ENCODE measurements at regions not wholly inside any gene's neighbourhood (a gene's known extent, or its start where the extent isn't known, plus 50 kb on each side); places are given as distances from the start of the nearest gene placed in this dataset.

GRCh38 chr11:95485115-95485900, 254.3 kb upstream of the SESN3 start:
- no peak for TF ChIP-seq CTCF (IDR thresholded peaks at IDR 0.05; ENCODE audit: borderline replicate concordance, extremely low read depth, insufficient read depth)
- Histone ChIP-seq H3K27me3 (ENCODE audit: control insufficient read depth, insufficient read depth, low read length) (no peaks in the 10 kb centered on the region), H3K4me1 (ENCODE audit: control insufficient read depth in 2 of 3, insufficient read depth in 2 of 3, low read depth in 1 of 3, low read length in 3 of 3) (no peaks in the 10 kb centered on the region), H3K36me3 (ENCODE audit: control insufficient read depth in 2 of 3, insufficient read depth in 3 of 3, low read length in 3 of 3) (no peaks in the 10 kb centered on the region), H3K9ac (ENCODE audit: low read length in 3 of 3) (no peak overlapping the region), H3K27ac (ENCODE audit: low read depth in 2 of 2, low read length in 2 of 2) (no peak overlapping the region), H3K4me3 (ENCODE audit: low read length in 3 of 3) (no peak overlapping the region), H3K9me3 (ENCODE audit: control insufficient read depth in 2 of 3, insufficient read depth in 1 of 3, low read length in 3 of 3) (peaks cover 0 to 2% (median 0%) of the 10 kb centered on the region in 3 donors)
- no peak for FAIRE-seq
- intact Hi-C loops (cut with DNase I), result no loop called here
- DNase-seq, result peak in 1 of 5 donors; percentile 19

DNA sequence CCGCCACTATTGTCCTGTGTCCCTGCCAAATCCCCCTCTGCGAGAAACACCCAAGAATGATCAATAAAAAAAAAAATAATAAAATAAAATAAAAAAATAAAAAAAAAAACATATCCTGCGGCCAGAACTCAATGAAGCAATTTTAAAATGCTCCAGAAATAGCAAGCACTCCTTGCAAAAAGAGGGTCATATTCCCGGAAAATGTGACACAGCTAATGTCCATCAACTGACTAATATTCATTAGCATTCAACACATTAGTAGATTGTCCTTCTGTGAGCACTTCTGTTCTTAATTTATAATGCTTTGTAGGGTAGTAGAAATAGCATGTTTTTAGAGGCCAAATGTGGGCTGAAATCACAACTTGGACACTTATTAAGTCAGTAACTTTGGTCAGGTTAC, 252.3 kb upstream of the SESN3 start:
- Histone ChIP-seq H3K9ac (ENCODE audit: low read length in 3 of 3) (no peak overlapping the region), H3K27me3 (ENCODE audit: control insufficient read depth, insufficient read depth, low read length) (no peaks in the 10 kb centered on the region), H3K4me1 (ENCODE audit: control insufficient read depth in 2 of 3, insufficient read depth in 2 of 3, low read depth in 1 of 3, low read length in 3 of 3) (no peaks in the 10 kb centered on the region), H3K4me3 (ENCODE audit: low read length in 3 of 3) (no peak overlapping the region), H3K9me3 (ENCODE audit: control insufficient read depth in 2 of 3, insufficient read depth in 1 of 3, low read length in 3 of 3) (no peaks in the 10 kb centered on the region), H3K36me3 (ENCODE audit: control insufficient read depth in 2 of 3, insufficient read depth in 3 of 3, low read length in 3 of 3) (no peaks in the 10 kb centered on the region), H3K27ac (ENCODE audit: low read depth in 2 of 2, low read length in 2 of 2) (no peak overlapping the region)
- intact Hi-C loops (cut with DNase I), result no loop called here
- TF ChIP-seq CTCF (IDR thresholded peaks at IDR 0.05; ENCODE audit: borderline replicate concordance, extremely low read depth, insufficient read depth), result no peak
- FAIRE-seq (no peak), DNase-seq (no peak)

GRCh38 chr11:95478003-95478402, 247.0 kb upstream of the SESN3 start:
- H3K4me3 ChIP-seq (ENCODE audit: low read length in 3 of 3), result no peak overlapping the region
- H3K27me3 ChIP-seq (ENCODE audit: control insufficient read depth, insufficient read depth, low read length), result no peaks in the 10 kb centered on the region
- intact Hi-C loops (cut with DNase I), result no loop called here
- H3K9ac ChIP-seq (ENCODE audit: low read length in 3 of 3), result no peak overlapping the region
- no peak overlapping the region for H3K27ac ChIP-seq (ENCODE audit: low read depth in 2 of 2, low read length in 2 of 2)
- H3K9me3 ChIP-seq (ENCODE audit: control insufficient read depth in 2 of 3, insufficient read depth in 1 of 3, low read length in 3 of 3), result no peaks in the 10 kb centered on the region
- TF ChIP-seq CTCF (IDR thresholded peaks at IDR 0.05; ENCODE audit: borderline replicate concordance, extremely low read depth, insufficient read depth), result no peak
- H3K36me3 ChIP-seq (ENCODE audit: control insufficient read depth in 2 of 3, insufficient read depth in 3 of 3, low read length in 3 of 3), result no peaks in the 10 kb centered on the region
- DNase-seq, result no peak
- no peaks in the 10 kb centered on the region for H3K4me1 ChIP-seq (ENCODE audit: control insufficient read depth in 2 of 3, insufficient read depth in 2 of 3, low read depth in 1 of 3, low read length in 3 of 3)
- no peak for FAIRE-seq
